T-helper 22 cell (primary cell): ENCODE measurements at regions not wholly inside any gene's neighbourhood (a gene's known extent, or its start where the extent isn't known, plus 50 kb on each side); places are given as distances from the start of the nearest gene placed in this dataset.

Experiments
- DNase-seq: peaks from one replicate; pipeline ENCODE4 v3.0.0-alpha.2; 2020; ENCODE audit warnings: low read depth

- DNase-seq, result no peak
These were observed 170.1 kb downstream of the INHBB start for GRCh38 chr2:120515759-120516678.

- DNase-seq, result no peak
These were observed 170.9 kb downstream of the INHBB start for GRCh38 chr2:120516679-120517314.

- DNase-seq, result no peak
These were observed 172.0 kb downstream of the INHBB start for GRCh38 chr2:120517751-120518469.

DNA sequence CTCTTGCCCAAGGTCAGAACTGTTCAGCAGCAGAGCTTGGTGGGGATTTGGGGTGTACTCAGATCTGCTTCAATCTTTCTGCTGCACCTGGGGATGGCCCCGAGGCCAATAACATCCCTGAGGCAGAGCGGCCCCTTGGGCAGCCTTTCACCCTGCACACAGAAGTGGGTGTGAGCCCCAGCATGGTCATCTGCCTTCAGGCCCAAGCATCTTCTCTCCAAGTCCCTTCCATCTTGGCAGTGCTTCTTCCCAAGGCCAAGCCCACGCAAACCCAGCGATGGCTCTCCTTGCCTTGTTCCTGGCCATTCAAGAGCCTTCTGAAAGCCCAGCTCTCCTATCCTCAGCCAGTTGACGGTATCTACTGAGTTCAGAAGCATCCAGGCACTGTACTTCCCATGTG, 172.9 kb downstream of the INHBB start:
- DNase-seq, result no peak

DNA sequence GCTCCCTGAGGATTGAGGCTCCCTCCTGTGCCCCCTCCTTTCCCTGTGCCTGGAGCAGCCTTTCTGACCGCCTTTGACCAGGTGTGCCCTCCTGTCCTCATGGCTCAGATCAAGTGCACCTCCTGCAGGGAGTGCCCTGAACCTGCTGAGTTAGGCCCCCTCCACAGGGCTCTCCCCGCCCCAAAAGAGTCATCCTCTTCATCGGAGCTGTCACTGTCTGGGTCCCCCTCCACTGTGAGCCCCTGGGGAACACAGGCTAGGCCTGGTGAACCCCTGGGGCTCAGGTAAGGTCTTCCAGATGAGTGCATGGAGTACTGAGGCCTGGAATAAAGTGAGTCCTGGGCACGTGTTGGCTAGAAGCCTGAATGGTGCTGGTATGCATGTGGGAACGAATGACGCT, 173.5 kb downstream of the INHBB start:
- no peak for DNase-seq

DNA sequence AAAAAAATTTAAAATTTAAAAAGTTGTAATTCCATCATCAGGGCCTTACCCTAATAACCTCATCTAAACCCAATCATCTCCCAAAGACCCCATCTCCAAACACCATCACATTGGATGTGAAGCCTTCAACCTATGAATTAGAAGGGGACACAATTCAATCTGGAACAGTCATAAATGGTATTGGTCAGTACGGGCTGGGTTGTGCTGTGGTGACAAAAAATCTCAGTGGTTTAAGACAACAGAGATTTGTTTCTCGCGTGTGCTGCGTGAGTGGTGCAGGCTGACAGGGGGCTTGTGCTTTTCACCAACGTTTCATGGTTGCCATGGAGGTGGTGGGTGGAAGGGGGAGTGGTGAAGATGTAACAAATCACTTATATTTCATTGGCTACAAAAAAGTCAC, 174.5 kb downstream of the INHBB start:
- no peak for DNase-seq

DNA sequence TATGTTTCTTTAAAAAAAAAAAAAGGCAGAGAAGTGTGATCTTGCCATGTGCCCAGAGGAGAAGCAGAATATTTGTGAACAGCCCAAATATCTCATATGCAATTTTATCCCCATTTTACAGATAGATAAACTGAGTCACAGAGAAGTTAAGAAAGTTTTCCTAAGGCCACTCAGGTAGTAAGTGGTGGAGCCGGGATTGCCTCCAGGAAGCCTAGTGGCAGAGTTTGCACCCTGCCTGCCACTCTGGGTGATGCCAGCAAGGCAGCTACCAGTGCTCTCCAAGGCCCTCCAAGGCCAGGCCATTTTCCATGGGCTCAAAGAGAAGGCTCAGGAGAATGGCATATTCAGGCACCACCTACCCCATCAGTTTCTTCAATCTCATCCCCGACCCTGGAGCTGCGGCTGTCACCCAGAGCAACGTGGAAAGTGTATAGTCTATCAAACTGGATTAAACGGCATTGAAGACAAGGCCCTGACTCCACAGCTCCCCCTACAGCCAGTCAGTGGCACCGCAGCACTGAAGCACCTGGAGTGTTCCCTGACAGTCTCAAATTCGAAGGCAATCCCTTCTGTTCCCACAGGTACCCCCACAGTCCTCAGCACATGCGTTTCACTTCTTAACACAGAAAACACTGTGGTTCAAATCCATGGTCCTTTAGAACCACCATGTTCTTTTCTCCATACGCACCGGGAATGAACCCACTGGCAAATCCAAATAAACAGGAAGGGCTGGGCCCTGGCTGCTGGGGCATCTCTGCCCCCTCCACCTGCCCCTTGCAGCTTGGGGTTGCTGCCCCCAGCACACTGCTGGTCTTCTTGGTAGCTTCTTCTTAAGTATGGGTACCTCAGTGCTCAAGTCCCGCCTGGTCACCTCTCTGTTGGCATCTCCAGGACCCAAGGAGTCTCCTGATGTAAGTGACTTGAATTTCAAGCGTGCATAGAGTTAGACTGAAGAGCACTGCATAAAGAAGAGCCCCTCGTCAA, 175.3 kb downstream of the INHBB start:
- DNase-seq, result no peak

DNA sequence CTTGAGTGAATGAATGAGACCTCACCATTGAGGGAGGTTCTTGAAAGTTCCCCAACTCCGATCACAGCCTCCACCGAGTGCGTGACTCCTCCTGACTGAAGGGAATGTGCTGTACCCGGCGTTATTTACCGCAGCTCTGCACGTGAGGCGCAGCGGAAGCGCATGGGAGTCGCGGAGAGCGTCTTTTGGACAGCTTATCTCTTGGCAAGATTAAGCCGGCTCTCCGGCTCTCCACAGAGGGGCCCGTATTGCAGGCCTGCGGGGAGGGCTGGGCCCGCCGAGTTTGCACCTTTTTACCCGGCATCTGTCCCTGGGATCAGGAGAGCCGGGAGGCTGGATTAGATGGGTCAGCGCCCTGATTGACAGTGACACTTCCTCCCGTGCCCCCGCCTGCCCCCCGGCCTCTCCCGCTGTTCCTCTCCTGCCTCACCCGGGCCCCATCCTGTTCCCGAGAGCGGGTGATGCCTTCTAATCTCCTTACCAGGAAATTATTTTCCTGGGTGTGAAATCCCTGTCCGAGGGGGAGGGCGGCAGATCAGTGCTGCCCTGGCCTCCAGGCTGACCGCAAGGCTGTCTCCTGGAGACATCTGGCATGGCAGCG, 176.3 kb downstream of the INHBB start:
- no peak for DNase-seq

DNA sequence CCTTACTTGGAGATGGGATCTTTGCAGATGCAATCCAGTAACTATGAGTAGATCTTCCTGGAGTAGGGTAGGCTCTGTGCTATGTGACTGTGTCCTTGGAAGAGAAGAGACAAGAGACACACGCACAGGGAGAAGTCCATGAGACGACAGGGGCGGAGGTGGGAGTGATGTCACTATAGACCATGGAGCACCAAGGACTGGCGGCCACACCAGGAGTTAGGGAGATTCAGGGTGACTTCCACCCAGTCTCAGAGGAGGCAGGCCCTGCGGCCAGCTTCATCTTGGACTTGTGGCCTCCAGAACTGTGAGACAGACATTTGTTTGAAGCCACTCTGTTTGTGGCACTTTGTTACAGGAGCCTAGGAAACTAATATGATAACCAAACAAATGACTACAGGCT, 177.8 kb downstream of the INHBB start:
- DNase-seq, result no peak

DNA sequence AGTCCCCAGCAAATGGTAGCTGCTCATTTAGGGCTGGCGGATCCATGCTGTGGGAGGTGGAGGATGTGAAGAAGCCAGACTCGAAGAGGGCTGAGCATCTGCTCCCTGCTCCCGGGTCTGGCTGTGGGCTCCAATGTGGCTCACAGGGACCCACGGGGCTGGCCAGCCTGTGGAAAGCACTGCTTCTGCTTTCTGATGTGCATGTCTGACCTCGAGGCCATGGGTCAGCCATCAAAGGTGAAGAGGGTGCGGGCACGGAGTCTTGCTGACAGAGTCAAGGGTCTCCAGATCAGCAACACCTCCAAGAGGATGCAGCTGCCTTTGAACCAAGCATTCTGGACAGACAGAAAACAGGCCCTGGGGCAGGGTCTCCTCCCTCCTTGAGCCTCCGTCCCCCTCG, 178.2 kb downstream of the INHBB start:
- DNase-seq, result no peak

DNA sequence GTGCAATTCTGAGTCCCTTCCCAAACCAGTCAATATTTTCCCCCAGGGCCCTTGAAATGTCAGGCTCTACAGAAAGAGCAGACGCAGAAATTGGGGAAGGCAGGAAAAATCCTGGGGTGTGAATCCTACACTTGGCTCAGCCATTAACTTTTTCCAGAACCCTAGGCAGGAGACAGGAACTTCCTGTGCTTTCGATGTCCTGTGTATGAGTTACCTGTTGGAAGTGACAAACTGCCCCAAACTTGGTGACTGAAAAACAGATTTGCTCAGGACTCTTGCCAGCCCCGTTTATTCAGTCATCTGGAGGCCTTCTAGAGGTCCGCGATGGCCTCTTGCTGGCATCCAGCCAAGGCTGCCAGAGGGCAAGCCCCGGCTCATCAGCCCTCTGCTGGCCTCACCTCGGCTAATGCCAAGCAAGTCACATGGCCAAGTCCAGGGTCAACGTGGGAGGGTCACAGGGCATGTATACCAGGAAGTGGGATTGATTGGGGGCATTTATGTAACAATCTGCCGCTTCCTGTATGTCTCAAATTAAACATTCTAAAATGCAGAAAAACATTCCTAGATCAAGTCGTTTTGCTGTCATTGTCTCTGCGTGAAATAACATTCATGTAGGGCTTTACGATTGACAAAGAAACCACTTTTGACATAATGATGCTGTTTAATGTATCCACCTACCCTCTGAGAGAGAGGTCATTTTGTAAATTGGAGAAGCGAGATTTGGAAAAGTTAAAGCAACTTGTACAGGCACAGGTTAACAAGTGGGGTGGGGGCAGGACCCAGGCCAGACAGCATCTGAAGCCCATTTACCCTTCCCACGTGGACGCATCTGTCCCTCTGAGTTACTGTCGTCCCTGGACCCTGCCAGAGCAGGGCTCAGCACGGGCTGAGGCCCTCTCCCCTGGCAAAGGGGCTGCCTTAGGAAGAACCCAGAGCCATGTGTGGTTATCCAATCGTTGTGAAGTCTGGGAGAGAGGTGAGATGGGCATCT, 179.4 kb downstream of the INHBB start:
- DNase-seq, result no peak

DNA sequence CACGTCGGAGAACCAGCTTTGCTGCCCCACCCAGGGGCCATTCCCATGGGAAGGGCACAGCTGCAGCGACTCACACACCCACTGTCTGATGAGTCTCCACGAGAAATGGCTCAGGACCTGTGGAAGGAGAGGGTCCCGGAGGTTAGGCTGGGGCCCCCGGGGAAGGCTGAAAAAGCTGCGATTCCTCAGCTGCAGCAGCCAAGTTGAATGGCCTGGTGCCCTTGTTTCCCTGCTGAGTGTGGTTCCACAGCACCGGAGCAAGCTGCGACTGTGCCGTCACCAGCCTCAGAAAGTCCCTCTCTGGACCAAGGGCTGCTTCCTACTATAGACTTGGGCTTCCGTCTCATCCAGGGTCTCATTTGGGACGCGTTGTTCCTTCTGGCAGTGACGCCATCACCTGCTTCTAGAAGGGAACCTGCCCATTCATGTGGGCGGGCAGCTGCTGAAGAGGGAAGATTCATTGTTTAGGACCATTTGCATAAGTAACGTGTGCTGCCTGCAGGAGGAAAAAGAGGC, 180.2 kb downstream of the INHBB start:
- no peak for DNase-seq

GRCh38 chr2:120526997-120527945, 181.3 kb downstream of the INHBB start:
- no peak for DNase-seq

- no peak for DNase-seq
These were observed 182.2 kb downstream of the INHBB start for GRCh38 chr2:120528051-120528692.

- DNase-seq, result no peak
These were observed 182.7 kb downstream of the INHBB start for GRCh38 chr2:120528693-120529076.

DNA sequence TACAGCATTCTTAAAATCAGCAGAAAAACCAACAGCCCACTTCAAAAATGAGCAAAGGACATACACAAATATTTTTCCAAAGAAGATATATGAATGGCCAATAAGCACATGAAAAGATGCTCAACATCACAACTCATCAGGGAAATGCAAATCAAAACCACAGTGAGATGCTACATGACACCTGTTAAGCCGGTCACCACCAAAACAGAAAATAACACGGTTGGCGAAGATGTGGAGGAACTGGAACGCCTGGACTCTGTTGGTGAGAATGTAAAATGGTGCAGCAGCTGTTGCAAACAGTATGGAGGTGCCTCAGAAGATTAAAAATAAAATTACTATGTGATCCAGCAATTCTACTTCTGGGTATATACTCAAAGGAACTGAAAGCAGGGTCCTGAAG, 184.8 kb downstream of the INHBB start:
- no peak for DNase-seq

GRCh38 chr2:120531365-120531764, 185.4 kb downstream of the INHBB start:
- no peak for DNase-seq
